ENCODE measurements at regions not wholly inside any gene's neighbourhood (a gene's known extent, or its start where the extent isn't known, plus 50 kb on each side); places are given as distances from the start of the nearest gene placed in this dataset.

DNA sequence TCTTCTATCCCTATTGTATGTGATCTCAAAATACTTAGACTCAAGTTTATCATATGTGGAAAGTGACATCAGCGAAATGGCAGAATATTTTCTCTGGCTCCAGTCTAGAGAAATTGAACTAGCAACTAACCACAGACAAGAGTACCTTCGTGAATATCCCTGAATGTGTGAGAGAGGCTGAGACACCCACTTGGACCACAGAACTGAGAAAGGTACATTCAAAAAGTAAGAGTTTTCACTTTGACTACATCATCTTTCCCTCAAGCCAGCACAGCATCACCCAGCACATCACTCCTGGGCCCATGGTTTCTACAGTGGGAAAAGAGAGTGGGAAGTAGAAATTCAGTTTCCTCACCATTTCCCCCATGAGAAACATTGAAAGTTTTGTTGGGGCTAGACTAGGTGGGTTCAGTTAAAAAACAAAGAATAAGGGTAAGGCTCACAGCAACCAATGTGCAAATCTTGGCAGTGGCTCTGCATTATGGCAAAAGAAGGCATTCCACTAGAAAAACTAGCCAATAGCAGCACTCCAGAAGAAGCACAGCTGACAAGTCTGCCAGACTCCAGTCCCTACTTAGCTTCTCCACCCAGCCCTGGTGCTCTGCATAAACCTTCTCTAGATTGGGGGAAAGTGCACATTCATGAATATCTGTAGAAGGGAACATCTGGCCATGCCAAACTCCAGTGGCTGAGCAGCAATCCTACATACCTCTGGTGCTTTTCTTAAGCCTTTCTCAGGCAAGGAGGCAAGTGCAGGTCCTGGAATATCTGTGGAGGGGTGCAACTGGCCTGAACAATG, 225.6 kb upstream of the VLDLR start:
- TF ChIP-seq SUZ12 (IDR thresholded peaks at IDR 0.05; ENCODE audit: extremely low read depth, insufficient read depth, insufficient read length) = no peak
- TF ChIP-seq YY1 (IDR thresholded peaks at IDR 0.05; ENCODE audit: insufficient read depth, insufficient read length) = no peak
- TF ChIP-seq ZNF274 (IDR thresholded peaks at IDR 0.05; ENCODE audit: low read depth, low read length) = no peak

Measured in NT2/D1 (cell line).